ENCODE measurements at regions not wholly inside any gene's neighbourhood (a gene's known extent, or its start where the extent isn't known, plus 50 kb on each side); places are given as distances from the start of the nearest gene placed in this dataset.

- TF ChIP-seq POLR2A (IDR thresholded peaks at IDR 0.05) = no peak
- TF ChIP-seq CTCF (IDR thresholded peaks at IDR 0.05) = no peak
These were observed 1204.2 kb downstream of the PCDH18 start for GRCh38 chr4:136328131-136328530.
